ENCODE measurements at regions not wholly inside any gene's neighbourhood (a gene's known extent, or its start where the extent isn't known, plus 50 kb on each side); places are given as distances from the start of the nearest gene placed in this dataset.
"Not testable (repeated sequence)": the region's sequence is repeated elsewhere in the genome, so short reads cannot be mapped to it uniquely, and the experiment has no call there.

DNA sequence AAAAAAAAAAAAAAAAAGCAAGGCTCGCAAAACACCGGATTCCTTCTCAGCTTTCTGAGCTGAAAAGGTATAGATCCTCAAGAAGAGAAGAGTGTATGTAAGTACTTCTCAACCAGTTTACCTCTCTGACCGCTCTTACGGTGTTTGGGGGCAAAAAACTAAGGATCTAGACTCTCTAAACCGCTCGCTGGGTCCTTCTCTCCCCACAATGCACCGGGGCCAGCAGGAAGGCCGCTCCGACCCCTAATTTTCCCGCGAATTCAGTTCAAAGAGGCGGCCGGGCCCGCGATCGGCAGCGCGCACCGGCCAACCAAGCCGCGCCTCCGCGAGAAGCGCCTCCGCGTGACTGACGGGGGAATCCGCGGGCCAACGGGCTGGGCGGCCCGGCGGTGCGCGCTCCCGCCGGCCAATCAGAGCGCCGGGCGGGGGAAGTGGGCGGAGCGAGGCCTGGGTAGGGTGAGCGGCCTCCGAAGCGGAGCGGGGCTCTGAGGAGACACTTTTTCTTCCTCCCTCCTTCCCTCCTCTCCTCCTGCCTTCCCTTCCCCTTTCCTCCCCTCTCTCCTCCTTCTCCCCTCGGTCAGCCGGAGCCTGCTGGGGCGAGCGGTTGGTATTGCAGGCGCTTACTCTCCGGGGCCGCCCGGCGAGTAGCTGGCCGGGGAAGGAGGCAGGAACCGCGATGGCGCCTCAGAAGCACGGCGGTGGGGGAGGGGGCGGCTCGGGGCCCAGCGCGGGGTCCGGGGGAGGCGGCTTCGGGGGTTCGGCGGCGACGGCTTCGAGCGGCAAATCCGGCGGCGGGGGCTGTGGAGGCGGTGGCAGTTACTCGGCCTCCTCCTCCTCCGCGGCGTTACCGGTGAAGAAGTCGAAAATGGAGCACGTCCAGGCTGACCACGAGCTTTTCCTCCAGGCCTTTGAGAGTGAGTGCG, 93.0 kb downstream of the CRLF3 start (continued):
- TF ChIP-seq KDM5B (IDR thresholded peaks at IDR 0.05; ENCODE audit: insufficient replicate concordance, low read depth, low read length) (peak; percentile 48), TAF7 (tag; IDR thresholded peaks at IDR 0.05) (peak; percentile 70), NR2C2 (tag; IDR thresholded peaks at IDR 0.05) (peak; percentile 57; the same call in 1 of the 2 replicates), NFYB (IDR thresholded peaks at IDR 0.05; ENCODE audit: extremely low read depth, insufficient read length) (peak; percentile 62), PHF20 (IDR thresholded peaks at IDR 0.05; ENCODE audit: partially characterized antibody) (peak; percentile 41), RNF2 (IDR thresholded peaks at IDR 0.05) (0 out of 2 replicates have a peak, but pooled peaks have one; percentile 48), GABPB1 (CRISPR knock-in tag; IDR thresholded peaks at IDR 0.05) (0 out of 2 replicates have a peak, but pooled peaks have one; percentile 17), ZNF766 (CRISPR knock-in tag; conservative IDR thresholded peaks at IDR 0.05) (peak; percentile 88), YY1 (IDR thresholded peaks at IDR 0.05; ENCODE audit: borderline replicate concordance in 1 of 3, control insufficient read depth in 1 of 3, extremely low read depth in 1 of 3, insufficient read depth in 3 of 3, insufficient read length in 1 of 3, insufficient replicate concordance in 2 of 3, low read depth in 1 of 3, low read length in 2 of 3) (peak in 2 of 3 experiments; percentile 63 to 72), TOE1 (IDR thresholded peaks at IDR 0.05; ENCODE audit: borderline replicate concordance) (0 out of 2 replicates have a peak, but pooled peaks have one; percentile 23), SP1 (CRISPR knock-in tag; IDR thresholded peaks at IDR 0.05) (peak; percentile 20; the same call in 1 of the 2 replicates)
- not testable (repeated sequence) for TF ChIP-seq NR2C2 (CRISPR knock-in tag; IDR thresholded peaks at IDR 0.05); TOE1 (CRISPR knock-in tag; IDR thresholded peaks at IDR 0.05; ENCODE audit: borderline replicate concordance, low read depth)
